DMS114 treated with DMSO at 0.1 percent for 48 hours (cell line): ENCODE measurements at regions not wholly inside any gene's neighbourhood (a gene's known extent, or its start where the extent isn't known, plus 50 kb on each side); places are given as distances from the start of the nearest gene placed in this dataset.

Experiments used
- DNase-seq: peaks from one replicate; lab custom pipeline; 2025; ENCODE audit not compliant: unreplicated experiment; lab: John Stamatoyannopoulos, UW

DNA sequence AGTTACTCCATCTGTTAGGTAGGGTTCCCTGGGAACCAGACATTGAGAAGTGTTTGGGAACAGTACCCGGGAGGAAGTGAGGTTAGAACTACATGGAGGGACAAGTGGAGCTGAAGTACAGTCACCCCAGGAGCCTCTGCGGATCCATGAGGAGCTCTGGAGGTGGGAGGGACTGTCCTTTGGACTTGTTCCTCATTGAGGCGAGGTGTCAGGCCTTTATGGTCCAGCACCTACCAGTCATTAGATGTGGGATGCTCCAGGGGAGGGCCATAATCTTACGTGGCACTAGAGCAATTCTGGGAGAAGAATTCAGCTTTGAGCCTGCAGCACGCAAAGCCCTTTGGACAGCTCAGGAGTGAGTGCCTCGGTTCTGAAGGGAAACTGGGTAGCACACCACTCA, 142.8 kb downstream of the DACT1 start:
- DNase-seq, result no peak

GRCh38 chr14:58782011-58782410, 144.2 kb downstream of the DACT1 start:
- DNase-seq, result no peak

GRCh38 chr14:58783792-58784511, 146.2 kb downstream of the DACT1 start:
- DNase-seq, result no peak

- no peak for DNase-seq
These were observed 147.2 kb downstream of the DACT1 start for GRCh38 chr14:58784931-58785330.

- DNase-seq, result no peak
These were observed 147.9 kb downstream of the DACT1 start for GRCh38 chr14:58785701-58786100.

DNA sequence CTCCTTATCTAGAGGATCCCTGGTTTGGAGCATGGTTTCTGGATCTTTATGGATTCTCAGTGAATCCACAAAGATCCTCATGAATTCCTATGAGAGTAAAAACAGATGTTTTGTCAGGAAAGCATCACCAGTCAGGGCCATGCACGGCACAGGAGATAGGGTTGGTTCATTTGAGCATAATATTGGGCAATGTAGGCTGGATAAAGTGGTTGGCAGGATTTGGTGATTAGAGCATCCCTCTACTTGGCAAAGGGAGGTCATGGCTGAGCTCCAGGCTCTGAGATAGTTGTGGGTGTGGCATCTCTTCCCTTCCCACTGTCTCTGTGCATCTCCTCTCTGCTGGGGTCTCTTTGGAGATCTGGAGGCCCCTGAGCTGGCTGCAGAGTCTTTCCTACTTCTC, 149.8 kb downstream of the DACT1 start:
- no peak for DNase-seq

DNA sequence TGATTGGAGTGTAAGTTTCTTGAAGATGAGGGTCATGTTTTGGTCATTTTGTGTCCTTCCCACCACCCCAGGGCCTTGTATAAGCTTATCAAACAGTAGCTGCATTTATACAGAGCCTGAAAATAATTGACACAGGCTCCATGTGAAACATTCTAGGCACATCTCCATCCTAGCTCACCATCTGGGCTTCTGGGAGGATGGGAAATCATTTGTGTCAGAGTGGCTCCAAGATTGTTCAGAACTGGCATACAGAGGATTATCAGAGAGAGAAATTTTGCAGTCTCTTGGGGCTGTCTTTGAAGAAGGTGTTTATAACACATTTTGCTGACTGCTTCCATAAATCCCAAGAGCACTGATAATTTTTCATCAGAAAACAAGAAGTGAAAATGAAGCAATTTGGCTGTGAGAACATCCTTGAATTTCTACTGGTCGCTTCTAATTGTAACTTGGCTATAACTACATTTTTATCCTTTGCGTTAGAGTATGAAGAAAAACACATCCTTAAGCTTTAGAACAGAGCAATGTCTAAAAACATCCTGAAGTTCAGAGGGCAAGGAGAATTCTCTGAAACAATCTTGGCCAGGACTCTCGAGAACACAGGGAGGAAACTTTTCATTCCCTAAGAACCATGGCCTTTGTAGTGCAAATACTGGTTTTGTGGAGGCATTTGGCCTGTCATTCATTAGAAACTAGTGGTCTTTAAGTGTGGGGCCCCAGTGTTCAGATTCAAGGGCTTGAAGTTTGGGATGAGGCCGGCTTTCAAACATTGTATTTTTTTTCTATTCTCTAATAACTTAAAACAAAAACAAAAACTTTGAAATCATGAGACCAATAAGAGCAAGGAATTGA, 151.1 kb downstream of the DACT1 start:
- DNase-seq, result no peak

DNA sequence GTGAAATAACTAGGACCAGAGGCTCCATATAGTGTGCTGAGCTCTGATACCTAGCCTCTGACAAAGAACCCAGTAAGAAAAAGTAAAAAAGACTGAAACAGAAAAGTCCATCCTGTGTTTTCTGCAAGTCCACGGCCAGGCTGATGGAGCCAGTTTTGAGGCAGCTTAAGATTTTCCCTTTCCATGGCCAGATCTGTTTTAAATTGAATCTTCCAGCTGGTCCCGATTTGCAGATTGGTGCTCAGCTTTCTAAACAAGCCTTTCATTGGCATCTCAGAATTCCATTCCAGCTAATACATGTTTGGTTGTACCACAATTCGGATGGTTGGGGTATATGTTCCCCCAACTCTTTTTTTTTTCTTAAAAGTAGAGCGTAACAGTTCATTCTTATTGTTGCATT, 152.0 kb downstream of the DACT1 start:
- DNase-seq, result no peak

- no peak for DNase-seq
These were observed 154.7 kb downstream of the DACT1 start for GRCh38 chr14:58792416-58792815.

DNA sequence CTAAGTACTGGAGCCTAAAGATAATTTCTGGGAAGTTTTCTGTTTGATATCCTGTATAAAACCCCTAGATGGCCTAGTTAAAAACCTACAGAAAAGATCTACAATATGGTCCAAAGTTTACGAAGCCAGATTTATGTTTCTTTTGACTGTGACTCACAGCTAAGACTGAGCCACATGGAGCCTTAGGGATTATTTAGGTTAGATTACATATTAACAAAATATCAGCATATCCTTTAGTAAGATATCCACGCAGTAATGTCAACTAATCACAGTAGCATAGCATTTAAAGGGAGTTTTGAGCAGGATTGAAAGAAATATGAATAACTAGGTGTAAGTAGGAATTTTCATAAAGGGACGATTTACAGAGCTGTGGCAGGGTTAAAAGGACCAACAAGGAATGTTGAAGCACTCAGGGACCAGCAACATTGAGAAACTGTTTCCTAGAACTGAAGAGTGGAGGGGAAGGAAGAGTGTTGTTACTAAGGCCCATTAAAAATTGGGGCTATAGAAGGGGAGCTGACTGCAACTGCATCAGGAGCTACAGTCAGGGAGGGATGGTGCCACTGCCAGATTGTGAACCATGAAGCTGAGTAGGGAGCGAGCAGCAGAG, 155.5 kb downstream of the DACT1 start:
- no peak for DNase-seq

GRCh38 chr14:58794993-58795762, 157.4 kb downstream of the DACT1 start:
- DNase-seq, result no peak

DNA sequence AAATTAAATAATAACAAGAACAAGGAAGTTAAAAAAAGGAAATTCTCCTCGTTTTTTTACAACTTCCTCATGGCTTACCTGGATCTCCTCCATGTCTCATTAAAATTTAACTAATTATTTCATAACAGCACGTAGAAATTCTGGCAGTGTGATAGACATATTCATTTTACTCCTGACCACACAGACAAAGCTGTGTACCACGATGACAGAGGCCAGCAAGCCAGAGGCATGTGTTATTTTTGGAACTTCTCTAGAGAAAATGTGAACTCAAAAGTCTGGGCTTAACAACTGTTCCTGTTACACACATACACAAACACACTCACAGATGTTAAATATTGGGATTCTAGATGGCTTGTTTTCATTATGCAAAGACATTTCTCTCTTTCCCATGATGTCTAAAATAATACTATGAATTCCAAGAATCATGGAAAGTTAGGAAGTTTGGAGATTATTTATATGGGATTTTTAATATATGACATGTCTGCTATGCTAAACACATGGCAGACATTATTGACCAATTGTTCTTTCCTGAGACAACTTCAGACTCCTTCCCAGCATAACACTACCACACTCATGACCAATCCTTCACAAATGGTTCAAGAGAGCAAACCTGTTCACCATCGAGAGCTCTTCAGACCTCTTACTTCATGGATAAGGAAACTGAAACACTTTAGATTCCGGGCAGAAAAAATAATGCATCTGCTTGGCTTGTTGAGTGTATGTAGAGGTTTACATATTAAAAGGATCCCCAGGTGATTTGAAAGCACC, 158.7 kb downstream of the DACT1 start:
- DNase-seq, result no peak

DNA sequence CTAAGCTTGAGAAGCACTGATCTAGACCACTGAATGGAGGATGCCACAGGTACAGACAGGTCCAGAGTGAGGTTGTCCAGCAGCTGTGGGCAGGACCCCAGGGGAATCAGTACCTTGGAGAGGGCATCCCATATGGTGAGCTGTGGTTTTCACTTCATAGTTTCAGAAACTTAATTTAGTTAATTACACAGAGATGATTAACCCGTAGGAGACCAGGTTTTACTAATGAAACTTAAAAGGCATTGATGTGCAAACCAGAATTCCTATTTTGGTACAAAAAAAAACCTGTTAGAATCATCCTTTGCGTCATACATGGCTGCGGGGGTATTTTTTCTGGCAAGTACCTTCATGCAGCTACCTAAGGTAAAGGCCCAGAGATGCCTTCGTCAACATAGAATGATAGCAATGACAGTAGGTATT, 159.3 kb downstream of the DACT1 start:
- DNase-seq, result no peak

- no peak for DNase-seq
These were observed 160.4 kb downstream of the DACT1 start for GRCh38 chr14:58798173-58798572.

DNA sequence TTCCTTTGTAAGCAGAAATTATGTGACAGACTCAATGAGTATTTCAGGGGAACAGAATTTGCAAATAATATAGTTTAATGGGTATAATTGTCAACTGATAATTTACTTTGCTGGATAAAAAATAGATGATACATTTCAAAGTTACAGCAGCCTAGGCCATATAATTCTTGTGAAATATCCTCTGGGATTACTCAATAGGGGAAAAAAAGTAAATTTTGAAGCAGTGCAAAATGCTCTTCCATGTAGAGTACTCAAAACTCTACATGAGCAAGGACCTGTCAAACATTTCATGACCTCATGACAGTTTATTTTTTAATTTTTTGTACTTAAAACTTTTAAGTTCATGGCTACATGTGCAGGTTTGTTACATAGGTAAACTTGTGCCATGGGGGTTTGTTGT, 163.3 kb downstream of the DACT1 start:
- DNase-seq, result no peak

GRCh38 chr14:58805057-58805456, 167.3 kb downstream of the DACT1 start:
- no peak for DNase-seq

- no peak for DNase-seq
These were observed 168.0 kb downstream of the DACT1 start for GRCh38 chr14:58805605-58806409.

DNA sequence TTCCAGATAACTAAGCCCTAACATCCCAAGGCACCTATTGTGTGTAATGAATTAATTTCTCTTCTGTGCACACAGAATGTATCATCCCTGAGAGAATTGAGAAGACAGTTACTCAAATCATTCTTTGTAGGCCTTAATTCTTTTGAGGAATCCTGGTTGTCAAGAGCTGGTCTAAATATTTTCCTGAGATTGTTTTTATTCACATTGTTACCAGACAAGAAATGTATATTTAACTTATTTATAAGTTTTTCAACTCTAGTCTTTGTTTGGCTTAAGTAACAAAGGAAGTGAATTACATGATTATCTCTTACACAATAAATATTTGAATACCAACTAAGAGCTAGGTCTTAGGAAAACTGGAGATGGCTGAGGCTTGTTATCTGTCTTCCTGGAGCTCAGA, 169.4 kb downstream of the DACT1 start:
- no peak for DNase-seq

- no peak for DNase-seq
These were observed 171.1 kb downstream of the DACT1 start for GRCh38 chr14:58808828-58809227.

- no peak for DNase-seq
These were observed 171.8 kb downstream of the DACT1 start for GRCh38 chr14:58809520-58809919.
